ENCODE measurements at regions not wholly inside any gene's neighbourhood (a gene's known extent, or its start where the extent isn't known, plus 50 kb on each side); places are given as distances from the start of the nearest gene placed in this dataset.

DNA sequence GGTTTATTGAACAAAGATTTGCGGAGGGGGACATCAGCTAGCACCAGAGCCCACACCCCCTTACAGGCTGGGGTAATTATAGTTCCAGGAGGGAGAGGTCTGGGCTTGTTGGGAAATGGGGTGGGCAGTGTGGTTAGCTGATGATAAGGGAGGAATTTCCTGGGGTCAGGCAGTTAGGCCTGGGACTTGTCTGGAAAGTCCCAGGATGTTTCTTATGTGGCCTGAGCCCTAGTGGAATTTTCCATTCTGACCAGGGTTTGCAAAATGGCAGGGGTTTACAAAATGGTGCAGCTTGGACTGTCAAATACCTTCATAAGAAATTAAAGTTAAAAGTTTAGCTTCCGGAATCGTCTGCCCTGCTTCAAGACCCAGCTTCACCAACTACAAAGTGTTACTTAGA lies 199.1 kb downstream of the FBXO15 start:
- no peak overlapping the region for H3K9ac ChIP-seq (ENCODE audit: insufficient read depth, low read length)
- peak in 1 of 2 donors; percentile 81 for DNase-seq (ENCODE audit: low read depth in 2 of 2)

DNA sequence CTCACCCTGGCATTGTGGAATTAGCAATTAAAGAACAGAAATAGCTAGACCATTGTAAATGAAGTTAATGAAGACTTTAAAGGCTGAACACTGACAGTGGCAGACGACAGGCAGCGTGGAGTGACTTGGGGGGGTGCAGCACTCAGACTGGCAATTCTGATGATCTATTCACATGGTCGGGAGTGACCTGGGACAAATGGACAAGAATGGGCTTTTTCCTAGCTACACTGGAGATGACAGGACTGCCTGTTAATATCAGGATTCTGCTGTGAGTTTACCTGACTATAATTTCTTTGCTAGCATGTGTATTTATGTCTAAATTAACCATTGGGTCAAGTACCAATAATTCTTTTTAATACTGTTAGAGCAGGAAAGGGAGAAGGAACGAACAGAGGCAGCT lies 199.6 kb downstream of the FBXO15 start:
- no peaks in the 10 kb centered on the region for H3K36me3 ChIP-seq (ENCODE audit: control insufficient read depth, insufficient read depth, low read length)
- no peak overlapping the region for H3K4me3 ChIP-seq (replicated peaks in 1 of 4; ENCODE audit: control extremely low read depth in 1 of 4, insufficient read depth in 1 of 4, low read depth in 3 of 4, low read length in 4 of 4)
- no peak overlapping the region for H2AFZ ChIP-seq (ENCODE audit: low read length)
- no peak for DNase-seq (ENCODE audit: low read depth in 2 of 2)
- no peaks in the 10 kb centered on the region for H3K27me3 ChIP-seq (ENCODE audit: control insufficient read depth, insufficient read depth, low read length)
- H3K27ac ChIP-seq (ENCODE audit: insufficient read depth, low read length) = no peak overlapping the region
- no peak overlapping the region for H3K9ac ChIP-seq (ENCODE audit: insufficient read depth, low read length)
- TF ChIP-seq, protein P1, sequence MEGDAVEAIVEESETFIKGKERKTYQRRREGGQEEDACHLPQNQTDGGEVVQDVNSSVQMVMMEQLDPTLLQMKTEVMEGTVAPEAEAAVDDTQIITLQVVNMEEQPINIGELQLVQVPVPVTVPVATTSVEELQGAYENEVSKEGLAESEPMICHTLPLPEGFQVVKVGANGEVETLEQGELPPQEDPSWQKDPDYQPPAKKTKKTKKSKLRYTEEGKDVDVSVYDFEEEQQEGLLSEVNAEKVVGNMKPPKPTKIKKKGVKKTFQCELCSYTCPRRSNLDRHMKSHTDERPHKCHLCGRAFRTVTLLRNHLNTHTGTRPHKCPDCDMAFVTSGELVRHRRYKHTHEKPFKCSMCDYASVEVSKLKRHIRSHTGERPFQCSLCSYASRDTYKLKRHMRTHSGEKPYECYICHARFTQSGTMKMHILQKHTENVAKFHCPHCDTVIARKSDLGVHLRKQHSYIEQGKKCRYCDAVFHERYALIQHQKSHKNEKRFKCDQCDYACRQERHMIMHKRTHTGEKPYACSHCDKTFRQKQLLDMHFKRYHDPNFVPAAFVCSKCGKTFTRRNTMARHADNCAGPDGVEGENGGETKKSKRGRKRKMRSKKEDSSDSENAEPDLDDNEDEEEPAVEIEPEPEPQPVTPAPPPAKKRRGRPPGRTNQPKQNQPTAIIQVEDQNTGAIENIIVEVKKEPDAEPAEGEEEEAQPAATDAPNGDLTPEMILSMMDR (conservative IDR thresholded peaks at IDR 0.05 in 1 of 2, IDR thresholded peaks at IDR 0.05 in 1 of 2; ENCODE audit: low read depth in 1 of 2, low read length in 2 of 2) = no peak
- no peak for TF ChIP-seq EZH2 (IDR thresholded peaks at IDR 0.05; ENCODE audit: low read length, missing control alignments)
- no peaks in the 10 kb centered on the region for H3K9me3 ChIP-seq (ENCODE audit: control insufficient read depth, insufficient read depth, low read depth, low read length)
- H3K4me2 ChIP-seq (ENCODE audit: extremely low read depth, insufficient read depth, low read length) = no peak overlapping the region
- H4K20me1 ChIP-seq (ENCODE audit: control insufficient read depth, extremely low read depth, insufficient read depth, low read length) = no peaks in the 10 kb centered on the region
- H3K4me1 ChIP-seq (ENCODE audit: control insufficient read depth, extremely low read depth, insufficient read depth, low read length) = no peaks in the 10 kb centered on the region
- H3K79me2 ChIP-seq (ENCODE audit: control insufficient read depth, insufficient read depth, low read length) = no peaks in the 10 kb centered on the region

More for the DNA sequence above, 199.1 kb downstream of the FBXO15 start:
- H3K4me2 ChIP-seq (ENCODE audit: extremely low read depth, insufficient read depth, low read length) = no peak overlapping the region
- H3K4me3 ChIP-seq (replicated peaks in 1 of 4; ENCODE audit: control extremely low read depth in 1 of 4, insufficient read depth in 1 of 4, low read depth in 3 of 4, low read length in 4 of 4) = no peak overlapping the region
- no peaks in the 10 kb centered on the region for H3K9me3 ChIP-seq (ENCODE audit: control insufficient read depth, insufficient read depth, low read depth, low read length)
- no peaks in the 10 kb centered on the region for H4K20me1 ChIP-seq (ENCODE audit: control insufficient read depth, extremely low read depth, insufficient read depth, low read length)
- H2AFZ ChIP-seq (ENCODE audit: low read length) = no peak overlapping the region
- TF ChIP-seq EZH2 (IDR thresholded peaks at IDR 0.05; ENCODE audit: low read length, missing control alignments) = no peak
- TF ChIP-seq, protein P1 (conservative IDR thresholded peaks at IDR 0.05 in 1 of 2, IDR thresholded peaks at IDR 0.05 in 1 of 2; ENCODE audit: low read depth in 1 of 2, low read length in 2 of 2) = no peak
- no peaks in the 10 kb centered on the region for H3K79me2 ChIP-seq (ENCODE audit: control insufficient read depth, insufficient read depth, low read length)
- no peaks in the 10 kb centered on the region for H3K4me1 ChIP-seq (ENCODE audit: control insufficient read depth, extremely low read depth, insufficient read depth, low read length)
- H3K27me3 ChIP-seq (ENCODE audit: control insufficient read depth, insufficient read depth, low read length) = no peaks in the 10 kb centered on the region
- H3K27ac ChIP-seq (ENCODE audit: insufficient read depth, low read length) = no peak overlapping the region
- no peaks in the 10 kb centered on the region for H3K36me3 ChIP-seq (ENCODE audit: control insufficient read depth, insufficient read depth, low read length)

DNA sequence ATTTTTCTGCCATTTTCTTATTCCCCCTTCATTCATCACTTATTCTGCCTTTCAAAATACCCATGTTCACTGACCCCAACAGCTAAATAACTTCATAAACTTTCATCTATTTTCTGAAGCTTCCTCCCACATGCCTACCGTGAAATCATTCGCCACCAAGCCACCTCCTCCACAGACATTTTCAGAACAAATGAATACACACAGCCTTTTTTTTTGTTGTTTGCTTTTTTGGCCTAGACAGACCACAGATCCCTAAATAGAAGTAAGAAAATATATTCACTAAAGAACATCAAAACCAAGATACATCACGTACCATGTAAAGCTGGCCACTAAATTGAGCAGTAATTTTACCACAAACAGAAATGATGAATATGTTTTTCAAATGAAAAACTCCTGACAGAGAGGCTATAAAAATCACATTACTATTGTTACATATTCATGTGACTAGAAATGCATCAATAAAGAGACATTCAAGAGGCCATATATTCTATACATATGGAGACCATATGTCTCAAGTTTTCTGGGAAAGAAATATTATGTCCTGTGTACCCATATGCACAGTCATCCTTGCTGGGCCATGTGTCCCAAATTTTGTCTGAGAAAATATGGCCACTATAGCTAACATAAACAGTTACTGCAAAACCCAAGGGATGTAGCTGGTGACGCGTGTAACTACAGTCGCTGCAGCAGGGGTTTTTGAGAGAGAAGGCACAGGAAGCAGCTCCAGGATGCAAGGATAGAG lies 200.3 kb downstream of the FBXO15 start:
- H3K4me2 ChIP-seq (ENCODE audit: extremely low read depth, insufficient read depth, low read length) = no peak overlapping the region
- no peaks in the 10 kb centered on the region for H3K36me3 ChIP-seq (ENCODE audit: control insufficient read depth, insufficient read depth, low read length)
- no peak overlapping the region for H2AFZ ChIP-seq (ENCODE audit: low read length)
- H3K4me1 ChIP-seq (ENCODE audit: control insufficient read depth, extremely low read depth, insufficient read depth, low read length) = no peaks in the 10 kb centered on the region
- no peaks in the 10 kb centered on the region for H3K9me3 ChIP-seq (ENCODE audit: control insufficient read depth, insufficient read depth, low read depth, low read length)
- no peak overlapping the region for H3K9ac ChIP-seq (ENCODE audit: insufficient read depth, low read length)
- DNase-seq (ENCODE audit: low read depth in 2 of 2) = peak in 1 of 2 donors; percentile 26
- no peaks in the 10 kb centered on the region for H4K20me1 ChIP-seq (ENCODE audit: control insufficient read depth, extremely low read depth, insufficient read depth, low read length)
- no peak for TF ChIP-seq EZH2 (IDR thresholded peaks at IDR 0.05; ENCODE audit: low read length, missing control alignments)
- TF ChIP-seq, protein P1 (conservative IDR thresholded peaks at IDR 0.05 in 1 of 2, IDR thresholded peaks at IDR 0.05 in 1 of 2; ENCODE audit: low read depth in 1 of 2, low read length in 2 of 2) = no peak
- H3K4me3 ChIP-seq (replicated peaks in 1 of 4; ENCODE audit: control extremely low read depth in 1 of 4, insufficient read depth in 1 of 4, low read depth in 3 of 4, low read length in 4 of 4) = no peak overlapping the region
- H3K79me2 ChIP-seq (ENCODE audit: control insufficient read depth, insufficient read depth, low read length) = no peaks in the 10 kb centered on the region
- H3K27ac ChIP-seq (ENCODE audit: insufficient read depth, low read length) = no peak overlapping the region
- H3K27me3 ChIP-seq (ENCODE audit: control insufficient read depth, insufficient read depth, low read length) = no peaks in the 10 kb centered on the region

Measured in fibroblast of lung (primary cell).